ENCODE measurements at regions not wholly inside any gene's neighbourhood (a gene's known extent, or its start where the extent isn't known, plus 50 kb on each side); places are given as distances from the start of the nearest gene placed in this dataset.
A peak's percentile ranks its signal among the peaks of the same experiment; 100 is the strongest.

DNA sequence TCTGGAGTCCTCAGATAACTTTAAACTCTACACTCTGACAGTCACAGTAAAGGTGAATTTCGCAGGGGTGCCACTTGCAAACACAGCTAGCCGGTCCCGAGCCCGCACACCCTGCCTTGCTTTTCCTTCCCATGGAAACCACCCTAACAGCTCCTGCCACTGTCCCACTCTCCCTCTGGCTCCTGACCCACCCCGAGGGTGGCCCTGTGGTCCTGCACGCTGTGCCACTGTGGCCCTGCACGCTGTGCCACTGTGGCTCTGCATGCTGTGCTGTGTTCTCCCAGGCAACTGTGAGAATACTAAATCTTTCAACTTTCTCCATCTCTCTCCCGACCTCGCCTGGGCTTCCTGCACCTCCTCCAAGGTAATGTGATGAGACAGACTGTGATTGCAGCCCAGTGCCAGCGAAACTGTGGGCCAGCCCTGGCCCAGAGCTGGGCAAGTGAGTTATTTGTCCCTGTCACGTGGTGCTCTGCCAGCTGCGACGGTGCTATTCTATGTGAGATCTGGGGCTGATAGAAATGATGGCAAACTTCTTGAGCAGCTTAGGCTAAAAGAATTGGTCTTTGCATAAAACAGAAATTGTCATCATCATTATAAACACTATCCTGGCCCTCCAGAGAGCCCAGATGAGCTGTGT lies 63.4 kb upstream of the TARBP1 start:
- TF ChIP-seq CTCF (IDR thresholded peaks at IDR 0.05; ENCODE audit: insufficient read depth, low read length, severe bottlenecking): no peak
- Histone ChIP-seq H3K4me3 (ENCODE audit: low read depth, low read length) (no peak overlapping the region), H3K36me3 (ENCODE audit: control insufficient read depth, insufficient read depth, low read length) (no peaks in the 10 kb centered on the region), H3K27me3 (ENCODE audit: control insufficient read depth, insufficient read depth, low read length) (no peaks in the 10 kb centered on the region)
- DNase-seq (ENCODE audit: low read depth) (no peak), FAIRE-seq (no peak)

DNA sequence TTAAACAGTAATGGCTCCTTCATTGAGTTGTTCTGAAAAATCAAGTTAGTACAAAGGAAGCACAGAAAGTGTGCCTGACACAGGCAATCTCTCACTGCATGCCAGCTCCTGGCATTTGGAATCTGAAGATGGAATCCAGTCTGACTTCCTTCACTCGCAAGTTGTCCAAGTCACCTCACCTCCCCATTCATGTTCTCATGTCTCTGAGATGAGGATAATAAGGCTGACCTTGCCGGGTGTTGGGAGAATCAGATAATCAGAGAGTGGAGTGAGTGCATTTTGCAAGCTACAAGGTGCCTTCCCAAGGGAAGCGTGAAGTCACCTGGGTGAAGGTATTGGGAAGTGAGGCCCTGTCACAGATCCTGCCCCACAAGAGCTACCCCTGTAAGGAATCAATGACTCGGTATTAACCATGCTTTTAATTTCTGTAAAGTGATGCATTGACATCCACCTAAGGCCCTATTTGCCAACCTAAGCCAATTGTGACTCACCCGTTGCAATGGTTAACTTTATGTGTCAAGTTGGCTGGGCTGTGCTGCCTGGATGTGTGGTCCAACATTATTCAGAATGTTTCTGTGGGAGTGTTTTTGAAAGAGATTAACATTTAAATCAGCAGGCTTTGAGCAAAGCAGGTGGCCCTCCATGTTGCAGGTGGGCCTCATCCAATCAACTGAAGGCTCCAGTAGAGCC lies 62.5 kb upstream of the TARBP1 start:
- FAIRE-seq: peak; percentile 60
- TF ChIP-seq CTCF (IDR thresholded peaks at IDR 0.05; ENCODE audit: insufficient read depth, low read length, severe bottlenecking): no peak
- DNase-seq (ENCODE audit: low read depth): peak; percentile 90
- Histone ChIP-seq H3K36me3 (ENCODE audit: control insufficient read depth, insufficient read depth, low read length) (no peaks in the 10 kb centered on the region), H3K4me3 (ENCODE audit: low read depth, low read length) (no peak overlapping the region), H3K27me3 (ENCODE audit: control insufficient read depth, insufficient read depth, low read length) (no peaks in the 10 kb centered on the region)

- FAIRE-seq (no peak), DNase-seq (ENCODE audit: low read depth) (no peak)
- TF ChIP-seq CTCF (IDR thresholded peaks at IDR 0.05; ENCODE audit: insufficient read depth, low read length, severe bottlenecking): no peak
- H3K4me3 ChIP-seq (ENCODE audit: low read depth, low read length): no peak overlapping the region
- H3K27me3 ChIP-seq (ENCODE audit: control insufficient read depth, insufficient read depth, low read length): no peaks in the 10 kb centered on the region
- no peaks in the 10 kb centered on the region for H3K36me3 ChIP-seq (ENCODE audit: control insufficient read depth, insufficient read depth, low read length)
Observed at GRCh38 chr1:234540404-234540762, 61.4 kb upstream of the TARBP1 start.

GRCh38 chr1:234539666-234540403 lies 60.9 kb upstream of the TARBP1 start:
- no peak for FAIRE-seq
- no peak for TF ChIP-seq CTCF (IDR thresholded peaks at IDR 0.05; ENCODE audit: insufficient read depth, low read length, severe bottlenecking)
- Histone ChIP-seq H3K36me3 (ENCODE audit: control insufficient read depth, insufficient read depth, low read length) (no peaks in the 10 kb centered on the region), H3K4me3 (ENCODE audit: low read depth, low read length) (no peak overlapping the region), H3K27me3 (ENCODE audit: control insufficient read depth, insufficient read depth, low read length) (no peaks in the 10 kb centered on the region)
- DNase-seq (ENCODE audit: low read depth): no peak

- DNase-seq (ENCODE audit: low read depth): peak; percentile 91
- no peak for FAIRE-seq
- no peaks in the 10 kb centered on the region for H3K36me3 ChIP-seq (ENCODE audit: control insufficient read depth, insufficient read depth, low read length)
- no peaks in the 10 kb centered on the region for H3K27me3 ChIP-seq (ENCODE audit: control insufficient read depth, insufficient read depth, low read length)
- H3K4me3 ChIP-seq (ENCODE audit: low read depth, low read length): no peak overlapping the region
- TF ChIP-seq CTCF (IDR thresholded peaks at IDR 0.05; ENCODE audit: insufficient read depth, low read length, severe bottlenecking): no peak
Observed at GRCh38 chr1:234538930-234539649, 60.1 kb upstream of the TARBP1 start.

Data from bronchial epithelial cell (primary cell).